A673 (cell line): ENCODE measurements at regions not wholly inside any gene's neighbourhood (a gene's known extent, or its start where the extent isn't known, plus 50 kb on each side); places are given as distances from the start of the nearest gene placed in this dataset.

Experiments
- BruUV-seq: library from RNA; stranded (reverse); fragments of 400-500 nt; replicated peaks from 2 replicates; lab custom pipeline; 2021; lab: Mats Ljungman, UMichigan
- CTCF ChIA-PET: fragments of 300-600 bp; sonication (Branson Sonifier 250); formaldehyde crosslinking; loops from one replicate; lab custom pipeline; 2022; ENCODE audit warnings: antibody characterized with exemption; lab: Charles Lee
- POLR2A ChIA-PET: fragments of 300-600 bp; sonication (Branson Sonifier 250); formaldehyde crosslinking; loops from one replicate; lab custom pipeline; 2022; ENCODE audit warnings: antibody characterized with exemption; ENCODE audit not compliant: low non-redundant PET; lab: Charles Lee
- DNase-seq: peaks from one replicate; pipeline ENCODE4 v3.0.0-alpha.2; 2015; ENCODE audit warnings: low spot score
- H3K27ac ChIP-seq: fragments of 200-600 bp; sonication (generic); 2 replicates; pipeline ENCODE4 v1.5.1; 2016; ENCODE audit warnings: mixed run types, low read depth, mild to moderate bottlenecking, mixed read lengths, antibody characterized with exemption, low read length; ENCODE audit not compliant: poor library complexity, severe bottlenecking
- H3K27me3 ChIP-seq: fragments of 200-600 bp; sonication (generic); replicated peaks from 2 replicates; pipeline ENCODE4 v1.6.1; 2017; ENCODE audit warnings: mixed run types, low read depth, mild to moderate bottlenecking, mixed read lengths, antibody characterized with exemption, low read length; ENCODE audit not compliant: insufficient read depth, poor library complexity
- H3K36me3 ChIP-seq: fragments of 200-600 bp; sonication (generic); 2 replicates; pipeline ENCODE4 v1.6.1; 2016; ENCODE audit warnings: mixed run types, mild to moderate bottlenecking, mixed read lengths, antibody characterized with exemption, low read length; ENCODE audit not compliant: insufficient read depth, poor library complexity, severe bottlenecking
- H3K4me1 ChIP-seq: fragments of 200-600 bp; sonication (generic); 2 replicates; pipeline ENCODE4 v1.6.1; 2017; ENCODE audit warnings: mixed run types, mild to moderate bottlenecking, mixed read lengths, antibody characterized with exemption, low read length; ENCODE audit not compliant: insufficient read depth, poor library complexity, severe bottlenecking
- H3K4me3 ChIP-seq: fragments of 200-600 bp; sonication (generic); 2 replicates; pipeline ENCODE4 v1.5.1; 2016; ENCODE audit warnings: low read depth, mixed run types, mild to moderate bottlenecking, mixed read lengths, low read length; ENCODE audit not compliant: poor library complexity, severe bottlenecking
- H3K9me3 ChIP-seq: fragments of 200-600 bp; sonication (generic); 2 replicates; pipeline ENCODE4 v1.6.1; 2016; ENCODE audit warnings: mixed run types, low read depth, mild to moderate bottlenecking, mixed read lengths, antibody characterized with exemption, low read length; ENCODE audit not compliant: poor library complexity, severe bottlenecking
- EZH2 ChIP-seq: fragments of 200-600 bp; sonication (generic); IDR thresholded peaks from 2 replicates; pipeline ENCODE4 v1.6.1; 2017; ENCODE audit warnings: borderline replicate concordance, low read depth, mild to moderate bottlenecking, mixed read lengths, antibody characterized with exemption, low read length; ENCODE audit not compliant: poor library complexity, severe bottlenecking
- intact Hi-C: fragments of 100-400 bp; cut with micrococcal nuclease; formaldehyde crosslinking; loops from one replicate; pipeline ENCODE4 v1.10.0; 2022; ENCODE audit not compliant: unreplicated experiment
- TF ChIP-seq, protein P1 (sequence below): fragments of 300-800, 200-600 bp; sonication (generic); conservative IDR thresholded peaks from 2 replicates; pipeline ENCODE4 v1.5.1; 2017; ENCODE audit warnings: low read depth, mild to moderate bottlenecking, antibody characterized with exemption, low read length, moderate library complexity, mixed read lengths

GRCh38 chr9:118635416-118635815 lies 733.8 kb downstream of the BRINP1 start:
- Histone ChIP-seq H3K4me3 (no peak overlapping the region), H3K27ac (no peak overlapping the region), H3K27me3 (no peaks in the 10 kb centered on the region), H3K36me3 (no peaks in the 10 kb centered on the region), H3K9me3 (peaks cover 3% of the 10 kb centered on the region), H3K4me1 (no peaks in the 10 kb centered on the region)
- no peak for DNase-seq
- ChIA-PET POLR2A (no interaction called here), CTCF (no interaction called here)
- intact Hi-C loops, result no loop called here
- TF ChIP-seq, protein P1, sequence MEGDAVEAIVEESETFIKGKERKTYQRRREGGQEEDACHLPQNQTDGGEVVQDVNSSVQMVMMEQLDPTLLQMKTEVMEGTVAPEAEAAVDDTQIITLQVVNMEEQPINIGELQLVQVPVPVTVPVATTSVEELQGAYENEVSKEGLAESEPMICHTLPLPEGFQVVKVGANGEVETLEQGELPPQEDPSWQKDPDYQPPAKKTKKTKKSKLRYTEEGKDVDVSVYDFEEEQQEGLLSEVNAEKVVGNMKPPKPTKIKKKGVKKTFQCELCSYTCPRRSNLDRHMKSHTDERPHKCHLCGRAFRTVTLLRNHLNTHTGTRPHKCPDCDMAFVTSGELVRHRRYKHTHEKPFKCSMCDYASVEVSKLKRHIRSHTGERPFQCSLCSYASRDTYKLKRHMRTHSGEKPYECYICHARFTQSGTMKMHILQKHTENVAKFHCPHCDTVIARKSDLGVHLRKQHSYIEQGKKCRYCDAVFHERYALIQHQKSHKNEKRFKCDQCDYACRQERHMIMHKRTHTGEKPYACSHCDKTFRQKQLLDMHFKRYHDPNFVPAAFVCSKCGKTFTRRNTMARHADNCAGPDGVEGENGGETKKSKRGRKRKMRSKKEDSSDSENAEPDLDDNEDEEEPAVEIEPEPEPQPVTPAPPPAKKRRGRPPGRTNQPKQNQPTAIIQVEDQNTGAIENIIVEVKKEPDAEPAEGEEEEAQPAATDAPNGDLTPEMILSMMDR, result no peak
- TF ChIP-seq EZH2, result no peak
- no TSS peak for BruUV-seq

- TF ChIP-seq, protein P1, result no peak
- no peak for TF ChIP-seq EZH2
- Histone ChIP-seq H3K27ac (no peak overlapping the region), H3K9me3 (peaks cover 3% of the 10 kb centered on the region), H3K36me3 (no peaks in the 10 kb centered on the region), H3K4me3 (no peak overlapping the region), H3K27me3 (no peaks in the 10 kb centered on the region), H3K4me1 (no peaks in the 10 kb centered on the region)
- no TSS peak for BruUV-seq
- ChIA-PET POLR2A (no interaction called here), CTCF (no interaction called here)
- DNase-seq, result no peak
- intact Hi-C loops, result no loop called here
Measured at GRCh38 chr9:118637681-118638080, 731.6 kb downstream of the BRINP1 start.

- Histone ChIP-seq H3K4me1 (no peaks in the 10 kb centered on the region), H3K9me3 (peaks cover 9% of the 10 kb centered on the region), H3K36me3 (no peaks in the 10 kb centered on the region), H3K27me3 (no peaks in the 10 kb centered on the region), H3K27ac (no peak overlapping the region), H3K4me3 (no peak overlapping the region)
- intact Hi-C loops, result no loop called here
- BruUV-seq, result no TSS peak
- DNase-seq, result no peak
- POLR2A ChIA-PET, result no interaction called here
- CTCF ChIA-PET, result no interaction called here
- no peak for TF ChIP-seq EZH2
Measured at GRCh38 chr9:118640836-118641560, 728.2 kb downstream of the BRINP1 start.

- no peak for DNase-seq
- H3K4me3 ChIP-seq, result no peak overlapping the region
- peaks cover 22% of the 10 kb centered on the region for H3K9me3 ChIP-seq
- H3K27me3 ChIP-seq, result no peaks in the 10 kb centered on the region
- TF ChIP-seq EZH2, result no peak
- TF ChIP-seq, protein P1, result no peak
- no peaks in the 10 kb centered on the region for H3K4me1 ChIP-seq
- POLR2A ChIA-PET, result no interaction called here
- no peaks in the 10 kb centered on the region for H3K36me3 ChIP-seq
- H3K27ac ChIP-seq, result no peak overlapping the region
- intact Hi-C loops, result no loop called here
- no TSS peak for BruUV-seq
- CTCF ChIA-PET, result no interaction called here
Measured at GRCh38 chr9:118643118-118643517, 726.1 kb downstream of the BRINP1 start.
